HuH-7.5 (cell line): ENCODE measurements at regions not wholly inside any gene's neighbourhood (a gene's known extent, or its start where the extent isn't known, plus 50 kb on each side); places are given as distances from the start of the nearest gene placed in this dataset.
"Not testable (repeated sequence)": the region's sequence is repeated elsewhere in the genome, so short reads cannot be mapped to it uniquely, and the experiment has no call there.

Experiments used
- DNase-seq: peaks from one replicate; pipeline ENCODE4 v3.0.0; 2011; ENCODE audit warnings: low spot score

DNA sequence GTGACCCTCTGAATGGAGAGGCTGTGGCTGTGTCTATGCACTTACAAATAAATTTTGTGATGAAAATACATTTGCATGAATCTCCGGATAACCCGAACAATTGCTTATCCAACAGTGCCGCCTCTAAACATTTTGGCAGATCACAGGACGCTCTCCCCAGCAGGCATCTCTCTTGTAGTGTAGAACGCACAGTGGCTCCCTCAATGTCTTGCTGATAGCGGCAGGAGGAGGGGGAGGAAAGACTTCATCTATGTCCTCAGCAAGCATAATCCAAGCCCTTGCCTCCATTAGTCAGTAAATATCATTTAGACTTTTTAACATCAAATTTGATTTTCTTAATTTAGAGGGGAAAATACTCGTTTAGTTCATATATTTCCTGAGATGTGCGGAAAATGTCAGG lies 318.1 kb upstream of the IGF1R start:
- no peak for DNase-seq

DNA sequence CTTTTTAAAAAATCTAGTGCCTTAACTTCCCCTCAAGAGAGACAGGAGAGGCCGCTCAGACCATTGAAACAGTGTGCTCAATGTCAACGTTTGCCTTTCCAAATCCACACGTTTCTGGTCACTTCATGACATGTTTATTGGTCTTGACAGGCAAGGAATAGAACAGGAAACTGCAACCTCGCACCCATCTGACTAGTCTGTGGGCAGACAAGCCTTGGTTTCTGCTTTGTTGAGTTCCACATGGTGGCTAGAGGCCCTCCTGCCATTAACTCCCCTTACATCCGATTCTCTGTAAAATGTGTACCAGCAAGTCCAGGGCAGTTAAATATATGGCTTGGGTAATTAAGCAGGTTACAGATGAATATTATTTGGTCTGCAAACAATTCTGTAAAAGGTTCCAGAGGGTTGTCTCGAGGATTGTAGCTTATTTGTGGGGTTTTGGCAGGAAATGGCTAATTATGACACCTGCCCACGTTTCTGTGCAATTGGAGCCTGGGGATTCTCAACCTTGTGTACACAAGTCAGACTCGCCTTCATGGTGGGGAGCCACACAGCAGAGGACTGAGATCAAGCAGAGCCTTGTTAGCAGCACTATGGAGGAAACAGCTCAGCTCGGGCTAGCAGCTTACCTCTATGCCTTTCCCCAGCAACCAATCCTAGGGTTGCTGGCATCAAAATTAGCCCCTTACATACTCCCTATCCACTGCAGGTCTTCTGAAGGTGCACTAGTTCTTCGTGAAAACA lies 317.5 kb upstream of the IGF1R start:
- no peak for DNase-seq

DNA sequence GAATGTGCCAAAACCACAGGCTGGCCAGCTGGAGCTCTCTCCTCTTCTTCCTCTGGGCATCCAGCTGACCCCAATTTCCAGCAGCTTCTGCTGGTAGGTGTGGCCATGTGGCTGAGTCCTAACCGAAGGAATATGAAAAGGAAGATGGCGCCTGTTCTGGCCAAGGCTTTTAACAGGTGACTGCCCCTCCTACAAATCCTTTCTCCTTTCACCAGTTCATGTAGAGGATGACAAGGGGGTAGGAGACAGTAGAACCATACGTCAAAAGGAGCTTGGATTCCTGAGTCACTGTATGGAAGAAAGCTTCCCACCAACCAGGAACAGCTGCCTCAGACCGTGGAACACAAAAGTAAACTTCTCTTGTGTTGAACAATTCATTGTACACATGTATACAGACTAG lies 316.7 kb upstream of the IGF1R start:
- DNase-seq: no peak

GRCh38 chr15:98333251-98333650 lies 315.1 kb upstream of the IGF1R start:
- DNase-seq: no peak

DNA sequence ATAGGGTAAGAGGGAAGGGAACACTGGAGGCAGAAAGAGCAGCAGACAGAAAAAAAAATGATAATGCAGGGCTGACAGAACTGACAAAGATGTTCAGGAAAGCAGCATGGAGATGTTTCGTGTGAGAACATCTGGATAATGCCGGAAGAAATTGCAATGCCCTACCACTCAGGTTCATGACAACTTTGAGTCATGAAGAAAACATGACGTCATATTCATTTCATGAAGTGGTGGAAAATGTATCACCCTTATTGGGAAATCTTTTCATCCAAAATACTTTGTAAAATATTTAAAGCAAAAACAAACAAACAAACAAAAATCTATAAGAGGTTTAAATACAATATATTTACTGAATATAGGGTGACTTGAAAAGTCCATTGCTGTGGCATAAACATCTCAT lies 305.4 kb upstream of the IGF1R start:
- DNase-seq: no peak

DNA sequence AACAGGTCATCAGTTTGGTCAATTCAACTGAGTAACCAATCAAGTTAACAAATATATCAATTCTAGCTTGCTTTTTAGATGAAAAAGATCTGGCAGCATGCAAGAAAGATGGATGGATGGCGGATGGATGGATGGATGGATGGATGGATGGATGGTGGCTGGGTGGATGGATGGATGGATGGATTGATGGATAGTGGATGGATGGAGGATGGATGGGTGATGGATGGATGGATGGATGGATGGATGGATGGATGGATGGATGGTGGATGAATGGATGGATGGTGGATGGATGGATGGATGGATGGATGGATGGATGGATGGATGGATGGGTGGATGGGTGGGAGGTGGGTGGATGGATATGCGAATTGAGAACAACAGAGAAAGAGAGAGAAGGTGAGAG lies 303.7 kb upstream of the IGF1R start:
- no peak for DNase-seq

DNA sequence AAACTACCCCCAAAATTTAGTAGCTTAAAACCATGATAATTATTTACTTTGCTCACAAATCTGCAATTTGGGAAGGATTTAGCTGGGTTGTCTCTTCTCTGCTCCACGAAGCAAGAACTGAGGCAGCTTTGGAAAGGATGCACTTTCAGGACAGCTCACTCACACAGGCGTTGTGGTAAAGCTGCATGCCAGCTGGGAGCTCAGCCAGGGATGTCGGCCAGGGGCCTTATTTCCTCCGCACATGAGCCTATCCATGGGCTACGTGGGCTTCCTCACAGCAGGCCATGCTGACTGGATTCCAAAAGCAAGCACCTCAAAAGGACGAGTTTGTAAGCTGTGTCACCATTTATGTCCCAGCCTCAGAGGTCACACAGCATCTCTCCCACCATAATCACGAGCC lies 301.3 kb upstream of the IGF1R start:
- no peak for DNase-seq

DNA sequence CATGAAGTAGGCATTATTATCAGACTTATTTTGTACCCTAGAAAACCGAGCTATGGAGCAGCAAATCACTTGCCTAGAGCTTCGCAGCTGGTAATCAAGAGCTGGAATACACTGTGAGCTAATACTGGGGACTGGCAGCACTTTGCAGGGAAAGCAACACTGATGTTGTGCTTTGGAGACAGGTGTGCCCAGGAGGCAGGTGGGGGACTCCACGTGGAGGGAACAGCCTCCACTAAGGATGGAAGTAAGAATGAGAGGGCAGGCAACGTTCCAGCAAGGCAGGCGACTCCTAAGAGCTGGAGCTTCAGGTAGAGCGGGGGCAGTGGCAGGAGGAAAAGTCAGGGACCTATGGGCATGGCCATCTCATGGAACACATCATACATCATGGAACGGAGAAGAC lies 300.5 kb upstream of the IGF1R start:
- DNase-seq: no peak

DNA sequence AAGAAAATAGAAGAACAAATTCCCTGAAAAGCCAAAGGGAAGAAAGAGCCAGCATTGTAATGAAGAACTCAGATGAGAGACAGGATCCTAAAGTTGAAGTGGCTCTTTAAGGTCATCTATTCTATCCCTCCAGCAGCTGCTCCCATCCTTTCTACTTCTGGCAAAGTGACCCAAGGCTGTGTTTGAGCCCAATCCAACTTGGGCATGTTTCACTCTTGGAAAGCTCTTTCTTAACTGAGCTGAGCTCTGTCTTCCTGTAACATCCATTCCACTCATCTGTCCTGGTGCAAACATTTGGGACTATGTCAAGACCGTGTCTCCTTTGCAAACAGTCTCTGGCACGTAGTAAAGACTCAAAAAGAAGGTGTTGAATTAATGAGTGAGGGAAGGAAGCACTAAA lies 298.1 kb upstream of the IGF1R start:
- no peak for DNase-seq

- not testable (repeated sequence) for DNase-seq
Observed at GRCh38 chr15:98358274-98358673, 290.1 kb upstream of the IGF1R start.

DNA sequence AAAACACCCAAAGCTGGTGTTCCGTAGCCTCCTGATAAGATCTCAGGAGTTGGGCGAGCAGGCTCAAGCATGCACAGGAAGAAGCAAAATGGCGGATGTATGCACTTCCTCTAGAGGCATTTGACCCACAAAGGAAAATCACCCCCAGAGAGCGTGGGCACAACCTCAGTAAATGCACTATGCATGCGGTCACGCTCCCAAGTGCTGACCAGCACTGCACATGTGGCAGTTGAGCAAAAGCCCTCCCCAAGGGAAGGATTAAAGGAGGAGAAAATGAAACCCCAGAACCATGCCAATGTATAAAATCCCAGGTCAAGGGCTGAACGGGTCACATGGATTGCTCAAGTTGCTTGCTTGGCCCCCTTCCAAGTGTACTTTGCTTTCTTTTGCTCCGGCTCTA lies 289.4 kb upstream of the IGF1R start:
- DNase-seq: no peak

DNA sequence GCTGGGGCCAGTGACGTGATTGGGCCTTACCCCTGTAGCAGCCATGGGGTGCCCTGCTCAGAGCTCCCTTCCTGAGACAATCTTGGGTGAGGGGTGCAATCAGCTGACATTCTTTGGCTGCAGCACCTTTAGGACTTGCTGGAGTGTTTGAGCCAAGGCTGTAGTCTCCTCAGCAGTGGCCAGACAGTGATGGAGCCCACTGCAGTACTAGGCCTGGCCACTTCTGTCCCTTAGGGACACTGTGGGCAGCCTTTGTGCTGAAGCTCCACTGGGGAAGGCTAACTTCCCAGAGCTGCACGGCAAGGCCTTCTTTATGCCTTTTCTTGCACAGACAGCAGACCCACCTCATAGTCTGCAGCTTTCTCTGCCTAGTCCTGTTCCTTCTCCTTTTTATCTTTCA lies 284.9 kb upstream of the IGF1R start:
- DNase-seq: no peak

GRCh38 chr15:98363955-98364354 lies 284.4 kb upstream of the IGF1R start:
- DNase-seq: no peak

DNA sequence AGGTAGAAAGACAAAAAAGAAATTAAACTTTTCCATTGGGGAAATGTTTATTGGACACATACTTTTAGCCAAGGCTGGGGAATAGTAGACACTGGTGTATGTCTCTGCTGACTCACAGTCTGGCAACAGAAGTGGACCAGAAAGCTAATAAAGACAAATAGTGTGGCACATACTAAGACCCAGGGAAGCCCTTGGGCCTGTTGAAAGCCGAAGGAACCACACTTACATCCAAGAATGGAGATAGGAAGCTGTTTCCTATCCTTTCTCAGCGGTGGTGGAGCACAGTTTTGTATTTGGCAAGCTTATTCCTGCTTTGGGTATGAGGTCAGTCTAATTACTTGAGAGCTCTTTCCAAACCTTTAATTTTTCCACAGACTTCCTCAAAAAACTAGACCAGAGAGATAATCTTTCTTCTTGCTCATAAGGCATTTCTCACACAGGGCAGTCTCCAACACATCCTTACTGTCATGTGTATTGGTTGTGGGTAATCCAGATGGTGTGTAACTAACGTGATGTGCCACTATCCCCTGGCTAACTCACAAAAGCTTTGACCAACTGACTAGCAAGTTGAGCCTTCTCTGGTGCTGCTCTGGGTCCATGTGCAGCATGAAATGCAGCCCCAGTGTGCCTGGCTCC lies 279.1 kb upstream of the IGF1R start:
- DNase-seq: no peak

DNA sequence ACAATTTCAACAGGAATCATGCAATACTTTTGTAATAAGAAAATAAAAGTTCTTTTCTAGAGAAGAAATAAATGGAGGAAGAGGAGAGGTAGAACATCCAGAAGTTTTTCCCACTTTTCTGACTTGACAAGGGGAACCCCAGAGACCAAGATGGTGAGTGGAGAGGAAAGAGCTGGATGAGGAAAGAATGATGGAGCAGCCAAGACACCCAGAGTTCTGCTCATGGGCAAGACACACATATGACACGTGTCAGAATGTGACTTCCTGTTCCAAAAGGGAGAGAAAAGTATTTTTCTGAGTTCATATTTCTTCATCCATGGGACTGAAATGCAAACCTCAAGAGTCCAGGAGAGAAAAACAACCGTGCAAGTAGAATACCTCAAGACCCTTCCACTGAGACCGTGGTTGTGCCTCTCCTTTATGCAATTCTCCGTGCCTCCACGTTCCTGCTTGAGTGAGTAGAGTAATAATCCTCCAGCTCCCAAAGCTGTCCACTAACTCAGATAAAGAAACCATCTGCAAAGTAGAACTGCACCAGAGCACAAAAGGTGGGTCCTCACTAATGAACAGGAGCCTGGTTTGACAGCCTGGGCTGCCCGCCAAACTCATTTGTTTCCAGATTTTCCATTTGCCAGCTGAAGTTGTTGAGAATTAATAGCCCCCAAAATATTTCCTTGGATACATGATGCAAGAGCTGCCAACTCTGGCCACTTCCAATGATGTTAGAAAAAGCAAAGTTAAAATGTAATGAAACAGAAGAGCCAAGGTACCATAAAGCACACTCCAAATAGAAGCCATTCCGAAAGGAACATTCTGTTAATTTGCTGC lies 272.6 kb upstream of the IGF1R start:
- no peak for DNase-seq

DNA sequence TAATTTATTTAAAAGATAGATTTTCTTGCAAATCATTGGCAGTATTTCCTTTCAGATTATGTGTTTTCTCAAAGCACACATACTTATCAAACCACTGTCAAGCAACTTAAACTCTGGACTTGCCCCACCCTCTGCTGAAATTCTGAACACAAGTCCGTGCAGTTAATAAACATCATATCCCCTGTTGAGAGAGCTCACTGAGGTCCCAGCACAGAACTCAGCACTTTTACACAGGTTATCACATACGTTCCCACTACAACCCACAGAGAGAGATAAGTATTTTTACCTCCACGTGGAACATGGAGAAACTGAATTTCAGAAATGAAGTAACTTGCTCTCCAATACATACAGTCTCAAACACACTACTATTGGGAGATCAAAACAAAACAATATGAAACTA lies 267.6 kb upstream of the IGF1R start:
- DNase-seq: no peak

DNA sequence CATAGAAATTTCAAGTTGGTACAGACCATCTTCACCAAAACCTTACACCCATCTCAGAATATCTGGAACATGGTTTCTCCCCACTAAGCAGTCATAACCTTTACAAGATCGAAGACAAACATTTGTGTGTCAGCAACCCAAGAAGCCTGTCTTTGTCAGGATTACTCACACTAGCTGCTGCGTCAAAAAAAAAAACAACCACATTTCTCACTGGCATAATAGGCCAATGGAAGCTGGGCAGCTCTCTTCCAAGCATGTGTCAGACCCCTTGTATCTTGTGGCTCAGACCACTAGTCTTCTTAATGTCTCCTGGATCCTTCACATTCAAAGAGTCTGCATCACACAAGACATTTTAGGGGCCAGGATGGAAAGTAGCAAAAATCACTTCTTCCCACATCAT lies 266.9 kb upstream of the IGF1R start:
- DNase-seq: no peak

DNA sequence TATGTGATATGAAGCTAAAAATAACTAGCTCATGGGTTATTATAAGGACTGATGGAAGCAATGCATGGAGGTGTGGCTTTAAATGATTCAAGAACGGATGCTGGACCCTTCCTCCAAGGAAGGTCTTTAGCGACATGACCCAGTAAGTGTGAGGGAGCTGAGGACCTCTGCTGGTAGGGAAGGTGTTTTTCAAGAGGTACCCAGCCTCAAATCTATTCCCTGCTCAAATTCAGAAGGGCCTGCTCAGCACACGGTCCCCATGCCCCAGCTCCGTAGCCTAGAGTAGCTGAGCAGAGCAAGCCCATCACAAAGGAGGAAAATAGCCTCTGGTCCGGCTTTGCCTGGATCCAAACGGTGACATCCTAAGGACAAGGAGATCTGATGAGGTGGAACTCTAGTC lies 266.2 kb upstream of the IGF1R start:
- no peak for DNase-seq

DNA sequence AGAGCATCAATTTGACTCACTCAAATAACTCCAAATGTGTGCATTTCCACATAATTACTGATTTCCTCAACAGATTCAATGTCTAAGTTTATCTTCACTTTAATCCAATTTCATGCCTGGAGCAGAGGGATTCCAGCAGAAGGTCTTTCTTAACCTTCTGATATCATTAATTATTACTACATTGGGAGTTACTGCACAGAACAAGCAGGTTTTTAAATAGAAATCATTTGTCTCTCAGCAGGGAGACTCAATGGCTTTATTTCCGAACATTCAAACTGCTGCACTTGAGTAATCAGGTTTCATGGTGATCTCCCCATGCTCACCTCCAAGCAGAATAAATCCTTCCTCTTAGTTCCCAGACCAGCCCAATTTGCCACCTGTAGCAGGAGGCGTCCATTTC lies 264.8 kb upstream of the IGF1R start:
- no peak for DNase-seq

DNA sequence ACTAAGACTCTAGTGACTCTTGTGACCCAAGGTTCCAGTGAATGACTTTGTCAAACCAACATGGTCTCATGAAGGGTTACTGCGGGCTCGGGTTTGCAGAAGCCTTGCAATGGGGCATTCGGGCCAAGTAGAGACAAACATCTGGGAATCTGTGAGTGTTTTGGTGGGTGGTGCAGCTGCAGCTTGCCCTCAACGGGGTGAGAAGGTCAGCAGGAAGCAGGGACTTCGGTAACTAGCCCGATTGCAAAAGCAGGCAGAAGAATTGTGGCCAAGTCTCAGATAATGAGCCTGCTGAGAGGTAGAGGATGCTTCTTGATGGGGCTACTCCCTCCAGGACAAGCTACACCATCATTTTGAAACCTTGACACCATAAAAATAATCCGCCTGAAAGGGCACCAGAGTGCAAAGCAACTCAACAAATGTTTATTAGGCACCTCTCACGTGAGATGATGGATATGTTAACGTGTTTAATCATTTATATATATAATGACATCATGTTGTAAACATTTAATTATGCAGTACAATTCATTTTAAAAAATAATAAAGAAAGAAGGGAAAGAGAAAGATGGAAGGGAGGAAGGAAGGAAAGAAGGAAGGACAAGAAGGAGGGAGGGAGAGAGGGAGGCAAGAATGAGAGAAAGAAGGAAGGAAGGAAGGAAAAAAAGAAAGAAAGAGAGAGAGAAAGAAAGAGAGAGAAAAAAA lies 263.9 kb upstream of the IGF1R start:
- no peak for DNase-seq

GRCh38 chr15:98385752-98386381 lies 262.5 kb upstream of the IGF1R start:
- no peak for DNase-seq

GRCh38 chr15:98386561-98386960 lies 261.8 kb upstream of the IGF1R start:
- no peak for DNase-seq
